Adrenal gland (tissue), 9 donors: ENCODE measurements at regions not wholly inside any gene's neighbourhood (a gene's known extent, or its start where the extent isn't known, plus 50 kb on each side); places are given as distances from the start of the nearest gene placed in this dataset.

Experiments
- DNase-seq, 7 donors: peaks; one replicate each; pipeline ENCODE4 v3.0.0-alpha.2; 2019 to 2020
- H3K27ac ChIP-seq, 5 donors: fragments of 200-600 bp; sonication (generic) in 4 of 5; 1 replicate in 3 of 5; 2 replicates in 2 of 5; pipeline versions ENCODE4 v1.5.1 to v1.8.0; 2016 to 2020; ENCODE audit warnings: mild to moderate bottlenecking in 1 of 5
- H3K27me3 ChIP-seq: fragments of 200-600 bp; 2 replicates; pipeline ENCODE4 v1.8.0; 2021
- H3K36me3 ChIP-seq, 2 donors: fragments of 200-600 bp; replicated peaks in 1 of 2; 1 replicate in 1 of 2; 2 replicates in 1 of 2; pipeline versions ENCODE4 v1.5.1 to v1.8.0; 2018 to 2022
- H3K4me1 ChIP-seq, 2 donors: fragments of 200-600 bp; replicated peaks in 1 of 2; 1 replicate in 1 of 2; 2 replicates in 1 of 2; pipeline versions ENCODE4 v1.5.1 to v1.8.0; 2018 to 2021
- H3K4me3 ChIP-seq, 4 donors: fragments of 200-600 bp; sonication (generic) in 3 of 4; one replicate each; pipeline ENCODE4 v1.5.1; 2016 to 2018
- H3K9me3 ChIP-seq, 3 donors: fragments of 200-600 bp; sonication (generic) in 1 of 3; replicated peaks in 1 of 3; 1 replicate in 2 of 3; 2 replicates in 1 of 3; pipeline versions ENCODE4 v1.5.1 to v1.8.0; 2016 to 2021
- CTCF ChIP-seq, 6 experiments: fragments of 450-650 bp in 4 of 6; fragments of 200-600 bp in 2 of 6; sonication (generic) in 1 of 6; IDR thresholded peaks; 1 replicate in 5 of 6; 2 replicates in 1 of 6; pipeline versions ENCODE4 v1.5.1 to v1.8.0; 2016 to 2021; ENCODE audit warnings: antibody characterized with exemption in 6 of 6, mild to moderate bottlenecking in 2 of 6, moderate library complexity in 1 of 6
- POLR2A ChIP-seq, 2 donors: fragments of 450-650 bp; IDR thresholded peaks; one replicate each; pipeline ENCODE4 v1.6.1; 2017; ENCODE audit warnings: antibody characterized with exemption in 2 of 2, mild to moderate bottlenecking in 2 of 2, moderate library complexity in 1 of 2
- WGBS, 4 donors: extraction: QIAGEN DNeasy Blood & Tissue Kit in 2 of 4; methylation state at CpG; one replicate each; pipeline versions ENCODE4 v1.1.5 to v1.1.7; 2013 to 2017; 5-methylcytosine and 5-hydroxymethylcytosine counted together
- intact Hi-C, 2 donors: fragments of 100-400 bp; cut with DNase I; formaldehyde crosslinking; loops; one replicate each; pipeline versions ENCODE4 v1.14.1 to v1.15.0; 2022 to 2023
- donor health status: healthy with polysubstance abuse.
- donor health status: Bipolar disorder and iron deficiency.
- donor health status: DM: yes; HTN: yes; CAD: no.
- donor health status: DM: no; HTN: no; CAD: no.
- donor health status: DM: no; HTN: no; CAD: no.

GRCh38 chr3:10600726-10601125 lies 95.3 kb upstream of the ATP2B2 start:
- H3K27ac ChIP-seq: peak overlapping the region in 1 of 5 donors; percentile 9
- H3K4me1 ChIP-seq: peaks cover 5% of the 10 kb centered on the region in 2 donors
- DNase-seq: no peak
- intact Hi-C loops: no loop called here
- no peaks in the 10 kb centered on the region for H3K27me3 ChIP-seq
- no peaks in the 10 kb centered on the region for H3K36me3 ChIP-seq
- H3K9me3 ChIP-seq: no peaks in the 10 kb centered on the region
- 56 to 64% (median 60%) methylated on average over 4 to 5 of the region's 5 CpGs for WGBS, 4 donors
- H3K4me3 ChIP-seq: no peak overlapping the region
- TF ChIP-seq CTCF (IDR thresholded peaks at IDR 0.05): no peak
- TF ChIP-seq POLR2A (IDR thresholded peaks at IDR 0.05): no peak

- Histone ChIP-seq H3K4me3 (no peak overlapping the region), H3K9me3 (no peaks in the 10 kb centered on the region), H3K27me3 (no peaks in the 10 kb centered on the region), H3K4me1 (peaks cover 5% of the 10 kb centered on the region in 2 donors), H3K27ac (peak overlapping the region in 1 of 5 donors; percentile 9), H3K36me3 (no peaks in the 10 kb centered on the region)
- 47 to 72% (median 52%) methylated on average over 4 to 6 of the region's 6 CpGs for WGBS, 4 donors
- DNase-seq: peak; percentile 53 to 83 (median 72)
- intact Hi-C loops: no loop called here
- TF ChIP-seq CTCF (IDR thresholded peaks at IDR 0.05): no peak
- TF ChIP-seq POLR2A (IDR thresholded peaks at IDR 0.05): no peak
Measured at GRCh38 chr3:10601151-10601856, 95.9 kb upstream of the ATP2B2 start.

GRCh38 chr3:10601857-10602230 lies 96.5 kb upstream of the ATP2B2 start:
- H3K4me1 ChIP-seq: peaks cover 5% of the 10 kb centered on the region in 2 donors
- no peak for TF ChIP-seq POLR2A (IDR thresholded peaks at IDR 0.05)
- no peak overlapping the region for H3K4me3 ChIP-seq
- no peak overlapping the region for H3K27ac ChIP-seq
- no peaks in the 10 kb centered on the region for H3K36me3 ChIP-seq
- no peak for DNase-seq
- no peaks in the 10 kb centered on the region for H3K27me3 ChIP-seq
- H3K9me3 ChIP-seq: no peaks in the 10 kb centered on the region
- intact Hi-C loops: no loop called here
- WGBS, 4 donors: 63 to 84% (median 74%) methylated on average over 3 to 5 of the region's 5 CpGs

GRCh38 chr3:10602271-10602670 lies 96.9 kb upstream of the ATP2B2 start:
- Histone ChIP-seq H3K4me3 (no peak overlapping the region), H3K9me3 (no peaks in the 10 kb centered on the region), H3K4me1 (peaks cover 5% of the 10 kb centered on the region in 2 donors), H3K27ac (no peak overlapping the region), H3K27me3 (no peaks in the 10 kb centered on the region), H3K36me3 (no peaks in the 10 kb centered on the region)
- intact Hi-C loops: no loop called here
- no peak for DNase-seq
- 82 to 92% (median 89%) methylated on average over 7 of the region's 7 CpGs for WGBS, 4 donors
- TF ChIP-seq CTCF (IDR thresholded peaks at IDR 0.05) (no peak), POLR2A (IDR thresholded peaks at IDR 0.05) (no peak)
